Tibial artery (tissue), 4 donors: ENCODE measurements at regions not wholly inside any gene's neighbourhood (a gene's known extent, or its start where the extent isn't known, plus 50 kb on each side); places are given as distances from the start of the nearest gene placed in this dataset.

Experiments used
- DNase-seq, 2 donors: peaks; one replicate each; pipeline ENCODE4 v3.0.0-alpha.2; 2019
- H3K27ac ChIP-seq, 2 donors: fragments of 200-600 bp; sonication (generic) in 1 of 2; 1 replicate in 1 of 2; 2 replicates in 1 of 2; pipeline ENCODE4 v1.5.1; 2018 to 2019; ENCODE audit warnings: mild to moderate bottlenecking in 1 of 2
- H3K27me3 ChIP-seq, 2 donors: fragments of 200-600 bp; sonication (generic) in 1 of 2; one replicate each; pipeline versions ENCODE4 v1.5.1 to v1.6.0; 2016 to 2019
- H3K36me3 ChIP-seq, 3 donors: fragments of 200-600 bp; sonication (generic) in 2 of 3; one replicate each; pipeline ENCODE4 v1.5.1; 2016 to 2019; ENCODE audit warnings: mild to moderate bottlenecking in 2 of 3
- H3K4me1 ChIP-seq, 4 donors: fragments of 200-600 bp; sonication (generic) in 2 of 4; 1 replicate in 3 of 4; 2 replicates in 1 of 4; pipeline ENCODE4 v1.5.1; 2016 to 2019
- H3K4me3 ChIP-seq, 2 donors: fragments of 200-600 bp; sonication (generic) in 1 of 2; 1 replicate in 1 of 2; 2 replicates in 1 of 2; pipeline ENCODE4 v1.5.1; 2018 to 2019; ENCODE audit warnings: mild to moderate bottlenecking in 2 of 2
- H3K9me3 ChIP-seq, 3 donors: fragments of 200-600 bp; sonication (generic) in 1 of 3; one replicate each; pipeline ENCODE4 v1.5.1; 2016 to 2019
- CTCF ChIP-seq, 2 experiments: fragments of 200-600 bp in 1 of 2; fragments of 450-650 bp in 1 of 2; IDR thresholded peaks; one replicate each; pipeline ENCODE4 v1.5.1; 2017 to 2019; ENCODE audit warnings: antibody characterized with exemption in 2 of 2, mild to moderate bottlenecking in 1 of 2, moderate library complexity in 1 of 2
- intact Hi-C: fragments of 100-400 bp; cut with DNase I; formaldehyde crosslinking; loops from one replicate; pipeline ENCODE4 v1.15.0; 2023; ENCODE audit warnings: low total_unique reads

GRCh38 chr11:76728778-76729177, 54.4 kb upstream of the TSKU start:
- H3K27me3 ChIP-seq = peaks cover 0 to 5% of the 10 kb centered on the region in 2 donors
- intact Hi-C loops = no loop called here
- no peaks in the 10 kb centered on the region for H3K4me1 ChIP-seq
- no peak overlapping the region for H3K4me3 ChIP-seq
- H3K9me3 ChIP-seq = no peaks in the 10 kb centered on the region
- H3K27ac ChIP-seq = no peak overlapping the region
- TF ChIP-seq CTCF (IDR thresholded peaks at IDR 0.05) = no peak
- H3K36me3 ChIP-seq = no peaks in the 10 kb centered on the region
- DNase-seq = no peak

GRCh38 chr11:76729214-76729613, 53.9 kb upstream of the TSKU start:
- peaks cover 0 to 1% of the 10 kb centered on the region in 2 donors for H3K27me3 ChIP-seq
- H3K27ac ChIP-seq = no peak overlapping the region
- H3K36me3 ChIP-seq = no peaks in the 10 kb centered on the region
- intact Hi-C loops = no loop called here
- no peak for TF ChIP-seq CTCF (IDR thresholded peaks at IDR 0.05)
- H3K4me3 ChIP-seq = no peak overlapping the region
- no peak for DNase-seq
- H3K9me3 ChIP-seq = no peaks in the 10 kb centered on the region
- no peaks in the 10 kb centered on the region for H3K4me1 ChIP-seq

- TF ChIP-seq CTCF (IDR thresholded peaks at IDR 0.05) = no peak
- Histone ChIP-seq H3K36me3 (no peaks in the 10 kb centered on the region), H3K9me3 (no peaks in the 10 kb centered on the region), H3K27me3 (no peaks in the 10 kb centered on the region), H3K27ac (no peak overlapping the region), H3K4me3 (no peak overlapping the region), H3K4me1 (no peaks in the 10 kb centered on the region)
- intact Hi-C loops = loop anchor here (5.0 kb wide), 1 partner anchor 186 kb away; no protein-coding TSS in a partner anchor
- DNase-seq = no peak
These were observed 52.1 kb upstream of the TSKU start for GRCh38 chr11:76730887-76731565.

DNA sequence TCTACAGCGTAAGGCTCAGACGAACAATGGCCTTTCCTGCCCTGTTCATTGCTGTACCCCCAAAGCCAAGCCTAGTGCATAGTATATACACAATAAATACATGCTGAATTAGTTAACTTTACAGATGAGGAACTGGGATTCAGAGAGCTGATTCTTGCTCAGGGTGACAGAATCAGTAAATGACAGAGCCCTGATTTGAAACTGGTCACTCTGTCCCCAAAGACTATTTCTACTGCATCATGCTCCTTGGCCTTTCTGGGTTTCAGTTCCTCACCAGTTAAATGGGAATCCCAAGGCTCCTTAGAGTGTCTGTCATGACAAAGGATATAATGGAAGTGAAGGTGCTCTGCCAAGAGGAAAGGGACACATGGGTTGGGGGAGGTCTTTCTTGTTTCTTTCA, 50.5 kb upstream of the TSKU start:
- no peaks in the 10 kb centered on the region for H3K4me1 ChIP-seq
- H3K27me3 ChIP-seq = no peaks in the 10 kb centered on the region
- intact Hi-C loops = loop anchor here (5.0 kb wide), 1 partner anchor 185 kb away; no protein-coding TSS in a partner anchor
- no peak for DNase-seq
- no peak for TF ChIP-seq CTCF (IDR thresholded peaks at IDR 0.05)
- no peak overlapping the region for H3K27ac ChIP-seq
- no peaks in the 10 kb centered on the region for H3K36me3 ChIP-seq
- no peak overlapping the region for H3K4me3 ChIP-seq
- no peaks in the 10 kb centered on the region for H3K9me3 ChIP-seq
